C4-2B (cell line): ENCODE measurements at regions not wholly inside any gene's neighbourhood (a gene's known extent, or its start where the extent isn't known, plus 50 kb on each side); places are given as distances from the start of the nearest gene placed in this dataset.

Experiments
- CTCF ChIP-seq: fragments of 450-650 bp; conservative IDR thresholded peaks from 2 replicates; pipeline ENCODE4 v1.5.1; 2017; ENCODE audit warnings: mild to moderate bottlenecking
- ZFX ChIP-seq: fragments of 450-650 bp; IDR thresholded peaks from 2 replicates; pipeline ENCODE4 v1.6.1; 2017

- no peak for TF ChIP-seq CTCF
- no peak for TF ChIP-seq ZFX
Measured at GRCh38 chr4:55253948-55254593, 92.0 kb upstream of the SRD5A3 start.
